ENCODE measurements at regions not wholly inside any gene's neighbourhood (a gene's known extent, or its start where the extent isn't known, plus 50 kb on each side); places are given as distances from the start of the nearest gene placed in this dataset.

- WGBS, 2 donors = 31 to 35% methylated on average over 16 of the region's 16 CpGs
- TF ChIP-seq EP300 (IDR thresholded peaks at IDR 0.05) (no peak), CTCF (IDR thresholded peaks at IDR 0.05) (no peak), POLR2A (IDR thresholded peaks at IDR 0.05) (no peak), POLR2AphosphoS5 (IDR thresholded peaks at IDR 0.05) (no peak)
- peak in 1 of 2 donors; percentile 34 for ATAC-seq (ENCODE audit: low FRiP score in 2 of 2)
- peak overlapping the region; percentile 33 to 65 (median 58) for H3K27ac ChIP-seq
- H3K4me3 ChIP-seq = no peak overlapping the region
- H3K9me3 ChIP-seq = no peaks in the 10 kb centered on the region
- H3K27me3 ChIP-seq = no peaks in the 10 kb centered on the region
- H3K4me1 ChIP-seq = peaks cover 0 to 18% (median 0%) of the 10 kb centered on the region in 4 donors
- DNase-seq = no peak
- H3K36me3 ChIP-seq = no peaks in the 10 kb centered on the region
Measured at GRCh38 chr10:28807760-28808613, 130.7 kb downstream of the BAMBI start.

DNA sequence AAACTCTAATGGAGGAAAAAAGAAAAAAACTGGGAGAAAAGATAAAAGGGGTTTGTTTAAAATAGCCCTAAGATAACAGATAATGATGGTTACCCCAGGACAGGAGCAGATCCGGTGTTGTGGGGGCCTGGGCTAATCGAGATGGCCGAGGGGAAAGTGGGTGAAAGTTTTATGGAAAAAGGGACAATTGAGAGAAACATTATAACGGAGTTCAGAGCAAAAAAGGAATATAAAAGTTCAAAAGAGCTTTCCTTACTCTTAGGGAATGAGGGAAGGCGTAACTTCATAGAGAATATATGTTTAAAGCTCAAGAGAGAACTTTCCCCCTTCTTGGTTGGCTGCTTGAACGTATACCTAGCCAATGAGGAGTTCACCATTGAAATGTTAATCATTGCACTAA lies 131.4 kb downstream of the BAMBI start:
- no peak for DNase-seq
- no peaks in the 10 kb centered on the region for H3K9me3 ChIP-seq
- H3K27ac ChIP-seq = peak overlapping the region; percentile 13 to 59 (median 46)
- H3K4me3 ChIP-seq = no peak overlapping the region
- peaks cover 0 to 18% (median 0%) of the 10 kb centered on the region in 4 donors for H3K4me1 ChIP-seq
- H3K36me3 ChIP-seq = no peaks in the 10 kb centered on the region
- TF ChIP-seq CTCF (IDR thresholded peaks at IDR 0.05) (no peak), POLR2AphosphoS5 (IDR thresholded peaks at IDR 0.05) (no peak), POLR2A (IDR thresholded peaks at IDR 0.05) (no peak), EP300 (IDR thresholded peaks at IDR 0.05) (no peak)
- ATAC-seq (ENCODE audit: low FRiP score in 2 of 2) = no peak
- H3K27me3 ChIP-seq = no peaks in the 10 kb centered on the region
- WGBS, 2 donors = 75 to 76% methylated on average over 6 of the region's 6 CpGs

- Histone ChIP-seq H3K9me3 (no peaks in the 10 kb centered on the region), H3K4me3 (no peak overlapping the region), H3K36me3 (no peaks in the 10 kb centered on the region), H3K4me1 (peaks cover 0 to 18% (median 0%) of the 10 kb centered on the region in 4 donors), H3K27ac (peak overlapping the region in 2 of 4 donors; percentile 36 to 58), H3K27me3 (no peaks in the 10 kb centered on the region)
- WGBS, 2 donors = 64 to 66% methylated on average over 10 of the region's 10 CpGs
- TF ChIP-seq EP300 (IDR thresholded peaks at IDR 0.05) (no peak), POLR2AphosphoS5 (IDR thresholded peaks at IDR 0.05) (no peak), CTCF (IDR thresholded peaks at IDR 0.05) (no peak), POLR2A (IDR thresholded peaks at IDR 0.05) (no peak)
- ATAC-seq (ENCODE audit: low FRiP score in 2 of 2) = no peak
- DNase-seq = no peak
Measured at GRCh38 chr10:28810057-28810870, 132.9 kb downstream of the BAMBI start.

DNA sequence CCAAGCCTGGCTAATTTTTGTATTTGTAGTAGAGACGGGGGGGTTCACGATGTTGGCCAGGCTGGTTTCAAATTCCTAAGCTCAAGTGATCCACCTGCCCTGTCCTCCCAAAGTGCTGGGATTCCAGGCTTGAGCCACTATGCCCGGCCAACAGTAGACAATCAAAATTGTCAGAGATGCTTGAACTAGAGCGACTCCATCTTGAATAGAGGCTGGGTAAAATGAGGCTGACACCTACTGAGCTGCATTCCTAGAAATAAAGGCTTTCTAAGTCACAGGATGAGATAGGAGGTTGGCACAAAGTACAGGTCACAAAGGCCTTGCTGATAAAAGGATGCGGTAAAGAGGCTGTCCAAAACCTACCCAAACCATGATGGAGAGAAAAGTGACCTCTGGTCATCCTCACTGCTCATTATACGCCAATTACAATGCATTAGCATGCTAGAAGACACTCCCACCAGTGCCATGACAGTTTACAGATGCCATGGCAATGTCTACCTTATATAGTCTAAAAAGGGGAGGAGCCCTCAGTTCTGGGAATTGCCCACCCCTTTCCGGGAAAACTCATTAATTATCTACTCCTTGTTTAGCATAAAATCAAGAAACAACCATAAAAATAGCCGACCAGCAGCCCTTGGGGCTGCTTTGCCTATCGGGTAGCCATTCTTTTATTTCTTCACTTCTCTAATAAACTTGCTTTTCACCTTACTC lies 134.5 kb downstream of the BAMBI start:
- TF ChIP-seq EP300 (IDR thresholded peaks at IDR 0.05) = no peak
- TF ChIP-seq CTCF (IDR thresholded peaks at IDR 0.05) = no peak
- TF ChIP-seq POLR2A (IDR thresholded peaks at IDR 0.05) = no peak
- TF ChIP-seq POLR2AphosphoS5 (IDR thresholded peaks at IDR 0.05) = no peak
- ATAC-seq (ENCODE audit: low FRiP score in 2 of 2) = no peak
- H3K9me3 ChIP-seq = no peaks in the 10 kb centered on the region
- no peaks in the 10 kb centered on the region for H3K36me3 ChIP-seq
- H3K27me3 ChIP-seq = no peaks in the 10 kb centered on the region
- H3K4me1 ChIP-seq = peaks cover 0 to 16% (median 0%) of the 10 kb centered on the region in 4 donors
- H3K27ac ChIP-seq = no peak overlapping the region
- DNase-seq = no peak
- 79 to 83% methylated on average over 8 to 9 of the region's 9 CpGs for WGBS, 2 donors
- no peak overlapping the region for H3K4me3 ChIP-seq
